ENCODE measurements at regions not wholly inside any gene's neighbourhood (a gene's known extent, or its start where the extent isn't known, plus 50 kb on each side); places are given as distances from the start of the nearest gene placed in this dataset.
"Not testable (repeated sequence)": the region's sequence is repeated elsewhere in the genome, so short reads cannot be mapped to it uniquely, and the experiment has no call there.

DNA sequence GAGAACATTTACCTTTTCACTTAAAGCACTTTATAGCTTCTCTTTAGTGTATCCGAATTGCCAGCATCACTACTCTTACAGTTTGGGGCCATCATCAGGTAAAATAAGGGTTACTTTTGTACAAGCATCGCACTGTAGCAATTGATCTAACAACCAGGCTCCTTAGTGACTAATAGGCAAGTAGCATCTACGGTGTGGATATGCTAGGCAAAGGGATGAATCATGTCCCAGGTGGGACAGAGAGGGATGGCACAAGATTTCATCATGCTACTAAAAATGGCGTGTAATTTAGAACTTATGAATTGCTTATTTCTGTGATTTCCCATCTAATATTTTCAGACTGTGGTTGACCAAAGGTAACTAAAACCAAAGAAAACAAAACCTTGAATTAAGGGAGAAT lies 582.3 kb downstream of the KCNH5 start:
- H3K27me3 ChIP-seq, result no peaks in the 10 kb centered on the region
- H3K36me3 ChIP-seq, result no peaks in the 10 kb centered on the region
- no peaks in the 10 kb centered on the region for H3K4me1 ChIP-seq
- no peaks in the 10 kb centered on the region for H4K20me1 ChIP-seq
- H3K27ac ChIP-seq, result no peak overlapping the region
- H3K4me3 ChIP-seq, result no peak overlapping the region
- H3K4me2 ChIP-seq, result no peak overlapping the region
- no peak overlapping the region for H3K9ac ChIP-seq
- no peaks in the 10 kb centered on the region for H3K9me3 ChIP-seq
- TF ChIP-seq Cebpa-rat (IDR thresholded peaks at IDR 0.05), result no peak

- Histone ChIP-seq H3K9ac (no peak overlapping the region), H3K4me1 (no peaks in the 10 kb centered on the region), H3K4me2 (no peak overlapping the region), H3K27me3 (no peaks in the 10 kb centered on the region), H3K27ac (no peak overlapping the region), H3K4me3 (no peak overlapping the region), H4K20me1 (no peaks in the 10 kb centered on the region), H3K9me3 (no peaks in the 10 kb centered on the region), H3K36me3 (no peaks in the 10 kb centered on the region)
- TF ChIP-seq Cebpa-rat (IDR thresholded peaks at IDR 0.05), result no peak
Measured at GRCh38 chr14:62468946-62469345, 576.3 kb downstream of the KCNH5 start.

DNA sequence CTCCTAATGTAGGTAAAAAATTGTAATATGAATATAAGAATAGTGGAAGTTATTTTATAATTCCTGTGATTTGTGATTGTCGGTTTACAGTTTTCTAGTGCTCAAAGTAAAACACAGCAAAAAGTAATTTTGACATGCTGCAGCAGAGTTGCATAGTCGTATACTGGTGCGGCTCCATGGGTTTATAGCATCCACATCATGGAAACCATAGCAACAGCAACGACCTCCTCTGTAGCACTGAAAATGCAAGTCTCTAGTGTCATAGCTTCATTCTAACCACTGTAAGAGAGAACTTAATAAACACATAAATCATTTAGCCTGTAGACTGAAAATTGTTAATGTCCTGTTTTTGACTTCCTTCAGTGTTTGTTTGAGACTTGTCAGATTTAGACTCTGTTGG lies 574.3 kb downstream of the KCNH5 start:
- Histone ChIP-seq H3K27ac (no peak overlapping the region), H3K4me3 (no peak overlapping the region), H3K9ac (no peak overlapping the region), H3K4me1 (no peaks in the 10 kb centered on the region), H3K9me3 (no peaks in the 10 kb centered on the region), H4K20me1 (no peaks in the 10 kb centered on the region), H3K27me3 (no peaks in the 10 kb centered on the region), H3K36me3 (no peaks in the 10 kb centered on the region), H3K4me2 (no peak overlapping the region)
- TF ChIP-seq Cebpa-rat (IDR thresholded peaks at IDR 0.05), result no peak

DNA sequence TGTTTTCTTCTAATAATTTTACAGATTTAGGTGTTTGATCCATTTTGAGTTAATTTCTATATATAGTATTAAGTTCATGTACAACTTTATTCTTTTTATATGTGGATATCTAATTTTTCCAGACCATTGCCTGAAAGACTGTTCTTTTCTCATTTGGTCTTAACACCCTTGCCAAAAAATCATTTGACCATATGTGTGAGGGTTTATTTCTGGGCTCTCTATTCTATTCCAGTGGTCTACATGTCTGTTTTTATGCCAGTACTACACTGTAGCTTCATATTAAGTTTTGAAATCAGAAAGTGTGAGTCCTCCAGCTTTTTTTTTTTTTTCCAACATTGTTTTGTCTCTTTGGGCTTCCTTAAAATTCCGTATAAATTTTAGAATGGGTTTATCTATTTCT lies 554.1 kb downstream of the KCNH5 start:
- H3K27me3 ChIP-seq, result no peaks in the 10 kb centered on the region
- H3K36me3 ChIP-seq, result no peaks in the 10 kb centered on the region
- TF ChIP-seq Cebpa-rat (IDR thresholded peaks at IDR 0.05), result no peak
- H3K9ac ChIP-seq, result no peak overlapping the region
- no peaks in the 10 kb centered on the region for H3K4me1 ChIP-seq
- no peak overlapping the region for H3K27ac ChIP-seq
- no peak overlapping the region for H3K4me3 ChIP-seq
- no peaks in the 10 kb centered on the region for H4K20me1 ChIP-seq
- no peak overlapping the region for H3K4me2 ChIP-seq
- no peaks in the 10 kb centered on the region for H3K9me3 ChIP-seq

DNA sequence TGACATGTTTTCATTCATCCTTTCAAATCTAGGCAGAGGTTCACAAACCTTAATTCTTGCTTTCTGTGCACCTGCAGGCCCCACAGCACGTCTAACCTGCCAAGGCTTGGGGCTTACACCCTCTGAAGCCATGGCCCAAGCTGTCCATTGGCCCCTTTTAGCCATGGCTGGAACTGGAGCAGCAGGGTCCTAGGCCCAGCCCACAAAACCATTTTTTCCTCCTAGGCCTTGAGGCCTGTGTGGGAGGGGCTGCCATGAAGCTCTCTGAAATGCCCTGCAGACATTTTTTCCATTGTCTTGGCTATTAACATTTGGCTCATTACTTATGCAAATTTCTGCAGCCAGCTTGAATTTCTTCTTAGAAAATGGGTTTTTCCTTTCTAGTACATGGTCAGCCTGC lies 547.5 kb downstream of the KCNH5 start:
- TF ChIP-seq Cebpa-rat (IDR thresholded peaks at IDR 0.05), result no peak
- no peak overlapping the region for H3K4me3 ChIP-seq
- no peaks in the 10 kb centered on the region for H3K27me3 ChIP-seq
- H3K9me3 ChIP-seq, result peaks cover 14% of the 10 kb centered on the region
- H3K9ac ChIP-seq, result no peak overlapping the region
- no peaks in the 10 kb centered on the region for H4K20me1 ChIP-seq
- H3K4me1 ChIP-seq, result no peaks in the 10 kb centered on the region
- H3K4me2 ChIP-seq, result no peak overlapping the region
- H3K27ac ChIP-seq, result no peak overlapping the region
- H3K36me3 ChIP-seq, result no peaks in the 10 kb centered on the region

GRCh38 chr14:62501021-62501750 lies 544.1 kb downstream of the KCNH5 start:
- H3K9ac ChIP-seq, result no peak overlapping the region
- no peaks in the 10 kb centered on the region for H3K27me3 ChIP-seq
- H3K27ac ChIP-seq, result no peak overlapping the region
- H3K4me3 ChIP-seq, result no peak overlapping the region
- no peaks in the 10 kb centered on the region for H3K36me3 ChIP-seq
- H3K4me1 ChIP-seq, result no peaks in the 10 kb centered on the region
- no peak for TF ChIP-seq Cebpa-rat (IDR thresholded peaks at IDR 0.05)
- peaks cover 14% of the 10 kb centered on the region for H3K9me3 ChIP-seq
- no peak overlapping the region for H3K4me2 ChIP-seq
- H4K20me1 ChIP-seq, result no peaks in the 10 kb centered on the region

DNA sequence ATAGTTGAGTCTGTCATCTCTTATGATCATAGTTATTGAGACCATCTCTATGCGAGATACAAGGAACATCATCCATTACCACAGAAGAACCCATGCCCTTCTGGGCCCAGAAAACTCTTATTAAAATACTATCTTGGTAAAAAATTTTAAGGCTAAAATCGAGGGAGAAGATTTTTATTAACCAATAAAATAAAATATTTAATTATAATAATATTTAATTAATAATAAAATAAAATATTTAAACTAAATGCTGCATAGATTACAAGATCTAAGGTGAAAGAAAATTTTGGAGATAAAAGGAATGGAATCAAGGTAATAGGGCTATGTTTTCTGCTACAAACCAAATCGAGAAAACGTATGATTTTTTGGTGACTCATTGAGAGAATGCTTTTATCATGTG lies 540.2 kb downstream of the KCNH5 start:
- H3K9ac ChIP-seq, result no peak overlapping the region
- no peaks in the 10 kb centered on the region for H3K27me3 ChIP-seq
- no peaks in the 10 kb centered on the region for H3K36me3 ChIP-seq
- no peaks in the 10 kb centered on the region for H3K9me3 ChIP-seq
- H3K27ac ChIP-seq, result no peak overlapping the region
- no peaks in the 10 kb centered on the region for H4K20me1 ChIP-seq
- H3K4me3 ChIP-seq, result no peak overlapping the region
- no peak overlapping the region for H3K4me2 ChIP-seq
- no peaks in the 10 kb centered on the region for H3K4me1 ChIP-seq
- TF ChIP-seq Cebpa-rat (IDR thresholded peaks at IDR 0.05), result no peak

GRCh38 chr14:62521309-62521708 lies 523.9 kb downstream of the KCNH5 start:
- H3K36me3 ChIP-seq, H4K20me1 ChIP-seq, H3K4me3 ChIP-seq, H3K4me1 ChIP-seq, H3K4me2 ChIP-seq, H3K27me3 ChIP-seq, H3K27ac ChIP-seq, H3K9ac ChIP-seq: not testable (repeated sequence)
- peaks cover 40% of the 10 kb centered on the region for H3K9me3 ChIP-seq

- H3K9ac ChIP-seq, result no peak overlapping the region
- H3K27ac ChIP-seq, result no peak overlapping the region
- no peaks in the 10 kb centered on the region for H3K4me1 ChIP-seq
- H3K9me3 ChIP-seq, result no peaks in the 10 kb centered on the region
- no peak overlapping the region for H3K4me2 ChIP-seq
- no peak for TF ChIP-seq Cebpa-rat (IDR thresholded peaks at IDR 0.05)
- no peaks in the 10 kb centered on the region for H3K36me3 ChIP-seq
- H3K4me3 ChIP-seq, result no peak overlapping the region
- H3K27me3 ChIP-seq, result no peaks in the 10 kb centered on the region
- H4K20me1 ChIP-seq, result no peaks in the 10 kb centered on the region
Measured at GRCh38 chr14:62528296-62528695, 517.0 kb downstream of the KCNH5 start.

DNA sequence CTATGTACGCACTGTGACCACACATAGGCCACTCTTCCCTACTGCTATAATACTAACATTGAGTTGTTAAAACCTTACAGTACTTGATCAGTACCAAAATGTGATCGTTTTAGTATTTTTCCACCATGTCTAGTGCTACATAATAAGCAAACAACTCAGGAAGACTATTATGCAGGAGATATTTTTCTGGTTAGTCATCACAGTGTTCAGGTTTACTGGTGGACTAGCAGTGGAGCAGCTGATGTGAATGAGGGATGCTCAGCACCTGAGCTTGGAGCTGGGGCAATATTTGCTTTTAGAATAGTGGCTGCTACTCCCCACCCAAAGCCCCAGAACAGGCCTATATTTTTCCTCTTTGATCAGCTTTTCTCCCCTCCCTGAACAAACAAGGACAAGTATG lies 513.1 kb downstream of the KCNH5 start:
- Histone ChIP-seq H3K4me1 (no peaks in the 10 kb centered on the region), H3K4me3 (no peak overlapping the region), H3K4me2 (no peak overlapping the region), H4K20me1 (no peaks in the 10 kb centered on the region), H3K9ac (no peak overlapping the region), H3K27ac (no peak overlapping the region), H3K36me3 (no peaks in the 10 kb centered on the region), H3K27me3 (no peaks in the 10 kb centered on the region), H3K9me3 (no peaks in the 10 kb centered on the region)
- no peak for TF ChIP-seq Cebpa-rat (IDR thresholded peaks at IDR 0.05)
